ENCODE measurements at regions not wholly inside any gene's neighbourhood (a gene's known extent, or its start where the extent isn't known, plus 50 kb on each side); places are given as distances from the start of the nearest gene placed in this dataset.

DNA sequence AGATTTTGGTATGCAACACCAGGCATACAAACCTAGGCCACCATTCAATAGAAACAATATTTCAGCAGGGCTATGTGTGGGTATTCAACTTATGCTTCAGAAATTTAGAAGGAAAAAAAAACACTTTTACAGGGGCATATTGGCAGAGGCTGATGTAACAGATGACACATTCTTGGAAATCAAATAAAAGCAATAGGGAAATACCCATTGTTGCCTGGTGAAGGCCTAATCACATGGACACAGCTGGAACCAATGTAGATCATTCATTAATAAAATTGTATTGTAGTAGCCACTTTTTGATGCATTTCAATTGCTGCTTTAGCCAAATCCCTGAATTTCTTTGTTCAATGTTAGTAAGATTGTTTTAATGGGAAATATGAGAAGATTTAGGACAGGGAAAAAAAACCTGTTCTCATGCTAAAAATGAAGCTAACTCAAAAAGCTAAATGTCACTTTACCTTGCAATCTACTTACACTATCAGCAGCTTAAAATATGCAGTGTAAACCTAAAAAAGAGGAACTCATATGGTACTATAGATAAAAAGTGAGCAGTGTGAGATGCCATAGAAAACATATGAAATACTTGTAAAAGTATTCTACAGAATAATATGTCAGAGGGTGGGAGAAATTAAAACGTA lies 289.4 kb downstream of the ZEB2 start:
- POLR2A ChIA-PET = no interaction called here
- WGBS (ENCODE audit: insufficient coverage) = no CpG with 5 or more reads among the region's 1 CpG
- no peaks in the 10 kb centered on the region for H3K36me3 ChIP-seq (replicated peaks in 1 of 2; ENCODE audit: control extremely low read depth in 1 of 2, control insufficient read depth in 1 of 2, extremely low read depth in 1 of 2, insufficient read depth in 2 of 2, low read length in 1 of 2)
- intact Hi-C loops (cut with micrococcal nuclease) = loop anchor here (1.0 to 10.0 kb wide), 2 partner anchors 8 to 154 kb away; no protein-coding TSS in a partner anchor
- peak overlapping the region; percentile 14 for H3K4me2 ChIP-seq (replicated peaks; ENCODE audit: low read depth, low read length, poor library complexity, severe bottlenecking)
- no peaks in the 10 kb centered on the region for H4K20me1 ChIP-seq (ENCODE audit: control insufficient read depth, insufficient read depth, low read length, poor library complexity, severe bottlenecking)
- no peaks in the 10 kb centered on the region for H3K27me3 ChIP-seq (replicated peaks in 1 of 4; ENCODE audit: control extremely low read depth in 1 of 4, control insufficient read depth in 3 of 4, insufficient read depth in 4 of 4, low read length in 3 of 4)
- DNase-seq (no peak), ATAC-seq (ENCODE audit: low read depth) (no peak)
- TF ChIP-seq EZH2 (IDR thresholded peaks at IDR 0.05; ENCODE audit: borderline replicate concordance, insufficient read depth, low read depth, low read length, poor library complexity, severe bottlenecking) = no peak
- TF ChIP-seq, protein P1, sequence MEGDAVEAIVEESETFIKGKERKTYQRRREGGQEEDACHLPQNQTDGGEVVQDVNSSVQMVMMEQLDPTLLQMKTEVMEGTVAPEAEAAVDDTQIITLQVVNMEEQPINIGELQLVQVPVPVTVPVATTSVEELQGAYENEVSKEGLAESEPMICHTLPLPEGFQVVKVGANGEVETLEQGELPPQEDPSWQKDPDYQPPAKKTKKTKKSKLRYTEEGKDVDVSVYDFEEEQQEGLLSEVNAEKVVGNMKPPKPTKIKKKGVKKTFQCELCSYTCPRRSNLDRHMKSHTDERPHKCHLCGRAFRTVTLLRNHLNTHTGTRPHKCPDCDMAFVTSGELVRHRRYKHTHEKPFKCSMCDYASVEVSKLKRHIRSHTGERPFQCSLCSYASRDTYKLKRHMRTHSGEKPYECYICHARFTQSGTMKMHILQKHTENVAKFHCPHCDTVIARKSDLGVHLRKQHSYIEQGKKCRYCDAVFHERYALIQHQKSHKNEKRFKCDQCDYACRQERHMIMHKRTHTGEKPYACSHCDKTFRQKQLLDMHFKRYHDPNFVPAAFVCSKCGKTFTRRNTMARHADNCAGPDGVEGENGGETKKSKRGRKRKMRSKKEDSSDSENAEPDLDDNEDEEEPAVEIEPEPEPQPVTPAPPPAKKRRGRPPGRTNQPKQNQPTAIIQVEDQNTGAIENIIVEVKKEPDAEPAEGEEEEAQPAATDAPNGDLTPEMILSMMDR (IDR thresholded peaks at IDR 0.05) = no peak
- Mint-ChIP-seq H3K27me3 (no peaks in the 10 kb centered on the region), H3K4me3 (no peak overlapping the region), H3K27ac (no peak overlapping the region), H3K9me3 (ENCODE audit: insufficient read depth) (no peaks in the 10 kb centered on the region), H3K4me1 (peaks cover 44% of the 10 kb centered on the region)
- no peak overlapping the region for H3K4me3 ChIP-seq (ENCODE audit: control extremely low read depth in 1 of 5, extremely low read depth in 1 of 5, insufficient read depth in 1 of 5, low read depth in 2 of 5, low read length in 4 of 5)
- H3K27ac ChIP-seq (ENCODE audit: low read length in 2 of 2) = no peak overlapping the region
- no peaks in the 10 kb centered on the region for H3K9me3 ChIP-seq (ENCODE audit: control extremely low read depth in 1 of 3, control insufficient read depth in 2 of 3, insufficient read depth in 1 of 3, low read length in 2 of 3)
- no peak overlapping the region for H2AFZ ChIP-seq (ENCODE audit: insufficient read depth, low read depth, low read length, poor library complexity, severe bottlenecking)
- no peak overlapping the region for H3K9ac ChIP-seq (ENCODE audit: low read length)
- CTCF ChIA-PET = interaction anchor here (0.6 kb wide), 1 partner anchor 199 kb away, joined by 3 read pairs; no protein-coding TSS in a partner anchor
- H3K79me2 ChIP-seq (ENCODE audit: control insufficient read depth, insufficient read depth, low read length) = peaks cover 12% of the 10 kb centered on the region
- H3K4me1 ChIP-seq (ENCODE audit: control insufficient read depth in 2 of 2, insufficient read depth in 2 of 2, low read length in 2 of 2) = peaks cover 5 to 14% of the 10 kb centered on the region in 2 donors

DNA sequence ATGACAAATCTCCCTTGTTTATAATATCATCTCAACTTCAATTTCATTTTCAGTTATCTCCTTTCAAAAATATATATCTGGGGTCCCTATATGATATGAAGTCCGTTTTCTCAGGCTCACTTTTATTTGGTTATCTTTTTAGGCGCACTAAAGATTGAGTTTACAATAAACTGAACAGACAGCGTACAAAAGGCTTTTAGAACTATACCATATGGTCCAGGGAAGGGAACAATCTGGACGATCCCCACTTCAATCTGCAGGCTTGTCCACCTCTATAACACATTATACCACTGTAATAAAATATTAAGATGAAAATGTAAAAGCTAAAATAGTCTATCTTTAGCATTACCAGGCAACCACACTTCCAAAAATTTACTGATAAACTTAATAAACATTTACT lies 289.9 kb downstream of the ZEB2 start:
- Mint-ChIP-seq H3K27ac (no peak overlapping the region), H3K4me3 (no peak overlapping the region), H3K9me3 (ENCODE audit: insufficient read depth) (no peaks in the 10 kb centered on the region), H3K27me3 (no peaks in the 10 kb centered on the region), H3K4me1 (peaks cover 40% of the 10 kb centered on the region)
- Histone ChIP-seq H3K9me3 (ENCODE audit: control extremely low read depth in 1 of 3, control insufficient read depth in 2 of 3, insufficient read depth in 1 of 3, low read length in 2 of 3) (no peaks in the 10 kb centered on the region), H3K79me2 (ENCODE audit: control insufficient read depth, insufficient read depth, low read length) (peaks cover 7% of the 10 kb centered on the region), H3K36me3 (replicated peaks in 1 of 2; ENCODE audit: control extremely low read depth in 1 of 2, control insufficient read depth in 1 of 2, extremely low read depth in 1 of 2, insufficient read depth in 2 of 2, low read length in 1 of 2) (no peaks in the 10 kb centered on the region), H3K9ac (ENCODE audit: low read length) (no peak overlapping the region), H3K27ac (ENCODE audit: low read length in 2 of 2) (no peak overlapping the region), H3K4me1 (ENCODE audit: control insufficient read depth in 2 of 2, insufficient read depth in 2 of 2, low read length in 2 of 2) (peaks cover 5 to 14% of the 10 kb centered on the region in 2 donors), H3K27me3 (replicated peaks in 1 of 4; ENCODE audit: control extremely low read depth in 1 of 4, control insufficient read depth in 3 of 4, insufficient read depth in 4 of 4, low read length in 3 of 4) (no peaks in the 10 kb centered on the region), H4K20me1 (ENCODE audit: control insufficient read depth, insufficient read depth, low read length, poor library complexity, severe bottlenecking) (no peaks in the 10 kb centered on the region), H2AFZ (ENCODE audit: insufficient read depth, low read depth, low read length, poor library complexity, severe bottlenecking) (no peak overlapping the region), H3K4me2 (replicated peaks; ENCODE audit: low read depth, low read length, poor library complexity, severe bottlenecking) (no peak overlapping the region), H3K4me3 (ENCODE audit: control extremely low read depth in 1 of 5, extremely low read depth in 1 of 5, insufficient read depth in 1 of 5, low read depth in 2 of 5, low read length in 4 of 5) (no peak overlapping the region)
- POLR2A ChIA-PET = no interaction called here
- 100% methylated on average over 1 of the region's 4 CpGs for WGBS (ENCODE audit: insufficient coverage)
- no peak for TF ChIP-seq EZH2 (IDR thresholded peaks at IDR 0.05; ENCODE audit: borderline replicate concordance, insufficient read depth, low read depth, low read length, poor library complexity, severe bottlenecking)
- TF ChIP-seq, protein P1 (IDR thresholded peaks at IDR 0.05) = no peak
- no peak for DNase-seq
- CTCF ChIA-PET = no interaction called here
- ATAC-seq (ENCODE audit: low read depth) = no peak
- intact Hi-C loops (cut with micrococcal nuclease) = loop anchor here (1.0 to 10.0 kb wide), 2 partner anchors 8 to 155 kb away; no protein-coding TSS in a partner anchor
